ENCODE measurements at regions not wholly inside any gene's neighbourhood (a gene's known extent, or its start where the extent isn't known, plus 50 kb on each side); places are given as distances from the start of the nearest gene placed in this dataset.

GRCh38 chr12:131528144-131528543 lies 182.7 kb upstream of the SFSWAP start:
- TF ChIP-seq SP1 (IDR thresholded peaks at IDR 0.05; ENCODE audit: low read depth, low read length) = no peak
- TF ChIP-seq CTCF (IDR thresholded peaks at IDR 0.05; ENCODE audit: control extremely low read depth in 1 of 3, insufficient read depth in 1 of 3, low read depth in 1 of 3, low read length in 3 of 3) = no peak
- TF ChIP-seq JUND (IDR thresholded peaks at IDR 0.05; ENCODE audit: low read length) = no peak
- TF ChIP-seq CHD2 (IDR thresholded peaks at IDR 0.05; ENCODE audit: low read length) = no peak
- no peak for TF ChIP-seq BRCA1 (IDR thresholded peaks at IDR 0.05; ENCODE audit: low read depth, low read length)
- no peak for TF ChIP-seq SIN3A (conservative IDR thresholded peaks at IDR 0.05 in 1 of 2, IDR thresholded peaks at IDR 0.05 in 1 of 2; ENCODE audit: low read depth in 1 of 2, low read length in 2 of 2)
- TF ChIP-seq KDM5A (IDR thresholded peaks at IDR 0.05; ENCODE audit: low read length) = no peak
- TF ChIP-seq, protein P1, sequence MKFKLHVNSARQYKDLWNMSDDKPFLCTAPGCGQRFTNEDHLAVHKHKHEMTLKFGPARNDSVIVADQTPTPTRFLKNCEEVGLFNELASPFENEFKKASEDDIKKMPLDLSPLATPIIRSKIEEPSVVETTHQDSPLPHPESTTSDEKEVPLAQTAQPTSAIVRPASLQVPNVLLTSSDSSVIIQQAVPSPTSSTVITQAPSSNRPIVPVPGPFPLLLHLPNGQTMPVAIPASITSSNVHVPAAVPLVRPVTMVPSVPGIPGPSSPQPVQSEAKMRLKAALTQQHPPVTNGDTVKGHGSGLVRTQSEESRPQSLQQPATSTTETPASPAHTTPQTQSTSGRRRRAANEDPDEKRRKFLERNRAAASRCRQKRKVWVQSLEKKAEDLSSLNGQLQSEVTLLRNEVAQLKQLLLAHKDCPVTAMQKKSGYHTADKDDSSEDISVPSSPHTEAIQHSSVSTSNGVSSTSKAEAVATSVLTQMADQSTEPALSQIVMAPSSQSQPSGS (IDR thresholded peaks at IDR 0.05; ENCODE audit: low read length) = no peak
- TF ChIP-seq TAF7 (optimal IDR thresholded peaks at IDR 0.05; ENCODE audit: borderline replicate concordance, low read depth, low read length) = no peak
- TF ChIP-seq POLR2AphosphoS5 (IDR thresholded peaks at IDR 0.05; ENCODE audit: low read depth, low read length) = no peak
- TF ChIP-seq RAD21 (IDR thresholded peaks at IDR 0.05 in 1 of 2, conservative IDR thresholded peaks at IDR 0.05 in 1 of 2; ENCODE audit: low read depth in 2 of 2, low read length in 2 of 2) = no peak
- no peak for TF ChIP-seq CHD7 (IDR thresholded peaks at IDR 0.05; ENCODE audit: insufficient replicate concordance, low read length)
- no peak for TF ChIP-seq RFX5 (IDR thresholded peaks at IDR 0.05; ENCODE audit: borderline replicate concordance, low read depth, low read length)

Data from H1 (cell line).